ENCODE measurements at regions not wholly inside any gene's neighbourhood (a gene's known extent, or its start where the extent isn't known, plus 50 kb on each side); places are given as distances from the start of the nearest gene placed in this dataset.

DNA sequence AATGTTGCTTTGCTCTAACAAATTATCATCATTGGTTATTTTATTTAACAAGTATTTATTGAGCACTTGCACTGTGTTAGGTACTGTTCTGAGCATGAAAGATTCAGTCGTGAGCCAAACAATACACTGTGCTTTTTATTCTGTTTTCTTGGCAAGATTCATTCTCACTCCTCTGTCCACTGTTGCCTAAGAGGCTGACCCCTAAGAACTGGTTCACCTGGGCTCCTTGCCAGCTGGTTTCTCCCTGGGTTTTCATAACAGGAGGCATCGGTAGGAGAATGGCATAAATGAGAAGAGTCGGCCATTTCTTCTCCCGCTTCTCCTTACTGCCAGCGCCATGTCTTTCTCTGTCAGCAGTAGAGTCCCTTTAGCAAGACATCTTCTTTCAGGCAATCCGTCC, 243.7 kb upstream of the DIAPH2 start:
- no peak for TF ChIP-seq POLR2A (IDR thresholded peaks at IDR 0.05; ENCODE audit: extremely low read depth, insufficient read length)
- TF ChIP-seq, protein P1, sequence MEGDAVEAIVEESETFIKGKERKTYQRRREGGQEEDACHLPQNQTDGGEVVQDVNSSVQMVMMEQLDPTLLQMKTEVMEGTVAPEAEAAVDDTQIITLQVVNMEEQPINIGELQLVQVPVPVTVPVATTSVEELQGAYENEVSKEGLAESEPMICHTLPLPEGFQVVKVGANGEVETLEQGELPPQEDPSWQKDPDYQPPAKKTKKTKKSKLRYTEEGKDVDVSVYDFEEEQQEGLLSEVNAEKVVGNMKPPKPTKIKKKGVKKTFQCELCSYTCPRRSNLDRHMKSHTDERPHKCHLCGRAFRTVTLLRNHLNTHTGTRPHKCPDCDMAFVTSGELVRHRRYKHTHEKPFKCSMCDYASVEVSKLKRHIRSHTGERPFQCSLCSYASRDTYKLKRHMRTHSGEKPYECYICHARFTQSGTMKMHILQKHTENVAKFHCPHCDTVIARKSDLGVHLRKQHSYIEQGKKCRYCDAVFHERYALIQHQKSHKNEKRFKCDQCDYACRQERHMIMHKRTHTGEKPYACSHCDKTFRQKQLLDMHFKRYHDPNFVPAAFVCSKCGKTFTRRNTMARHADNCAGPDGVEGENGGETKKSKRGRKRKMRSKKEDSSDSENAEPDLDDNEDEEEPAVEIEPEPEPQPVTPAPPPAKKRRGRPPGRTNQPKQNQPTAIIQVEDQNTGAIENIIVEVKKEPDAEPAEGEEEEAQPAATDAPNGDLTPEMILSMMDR (IDR thresholded peaks at IDR 0.05; ENCODE audit: low read depth, low read length) = no peak
- TF ChIP-seq, protein P2, sequence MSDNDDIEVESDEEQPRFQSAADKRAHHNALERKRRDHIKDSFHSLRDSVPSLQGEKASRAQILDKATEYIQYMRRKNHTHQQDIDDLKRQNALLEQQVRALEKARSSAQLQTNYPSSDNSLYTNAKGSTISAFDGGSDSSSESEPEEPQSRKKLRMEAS (IDR thresholded peaks at IDR 0.05; ENCODE audit: low read depth, low read length) = no peak
- no peak for TF ChIP-seq MYC (IDR thresholded peaks at IDR 0.05; ENCODE audit: low read depth, low read length)
- no peak for DNase-seq (ENCODE audit: low read depth)
- no peak overlapping the region for H3K4me3 ChIP-seq (ENCODE audit: low read depth, low read length)

DNA sequence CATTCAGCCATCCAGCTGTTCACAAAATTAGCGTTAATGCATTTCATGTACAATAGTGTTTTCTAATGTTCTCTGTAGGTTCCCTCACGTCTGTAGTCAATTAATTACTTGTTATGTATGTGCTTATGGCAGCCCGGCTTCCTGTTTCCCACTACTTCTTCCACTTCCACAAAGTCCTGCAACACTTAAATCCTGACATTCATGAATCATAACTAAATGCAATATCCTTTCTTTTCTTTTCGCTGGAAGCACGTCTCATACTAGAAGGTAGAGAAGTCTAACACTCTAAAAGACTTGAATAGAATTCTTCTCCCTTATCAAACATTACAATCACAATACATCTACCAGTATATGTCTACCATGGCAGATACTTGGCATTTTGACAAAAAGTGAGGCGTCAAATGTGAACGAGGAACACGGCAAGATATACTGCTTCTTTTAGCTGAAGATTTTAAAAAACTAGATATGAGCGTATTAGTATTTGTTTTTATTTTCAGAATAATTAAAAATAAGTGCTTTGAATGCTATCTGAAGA, 239.0 kb upstream of the DIAPH2 start:
- H3K4me3 ChIP-seq (ENCODE audit: low read depth, low read length) = no peak overlapping the region
- DNase-seq (ENCODE audit: low read depth) = no peak
- TF ChIP-seq, protein P1 (IDR thresholded peaks at IDR 0.05; ENCODE audit: low read depth, low read length) = no peak
- TF ChIP-seq MYC (IDR thresholded peaks at IDR 0.05; ENCODE audit: low read depth, low read length) = no peak

DNA sequence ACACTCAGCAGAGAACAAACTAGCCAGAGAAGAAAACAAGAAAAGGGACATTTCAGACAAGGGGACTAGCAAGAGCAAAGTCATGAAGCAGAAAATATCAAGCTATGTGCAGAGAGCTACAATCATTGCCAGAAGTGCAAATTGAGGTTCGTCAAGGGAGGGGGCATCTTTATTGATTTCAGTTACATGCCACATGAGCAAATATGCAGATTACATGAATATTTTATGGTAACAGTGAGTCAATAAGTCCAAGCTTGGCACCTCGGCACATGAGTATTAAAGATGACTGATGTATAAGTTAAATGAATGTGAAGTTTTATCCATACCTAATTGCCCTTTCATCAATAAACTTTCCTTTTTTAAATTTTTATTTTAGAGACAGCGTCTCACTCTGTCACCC, 238.1 kb upstream of the DIAPH2 start:
- DNase-seq (ENCODE audit: low read depth) = no peak
- TF ChIP-seq MYC (IDR thresholded peaks at IDR 0.05; ENCODE audit: low read depth, low read length) (no peak), POLR2A (IDR thresholded peaks at IDR 0.05; ENCODE audit: extremely low read depth, insufficient read length) (no peak)
- TF ChIP-seq, protein P2 (IDR thresholded peaks at IDR 0.05; ENCODE audit: low read depth, low read length) = no peak
- TF ChIP-seq, protein P1 (IDR thresholded peaks at IDR 0.05; ENCODE audit: low read depth, low read length) = no peak
- no peak overlapping the region for H3K4me3 ChIP-seq (ENCODE audit: low read depth, low read length)

DNA sequence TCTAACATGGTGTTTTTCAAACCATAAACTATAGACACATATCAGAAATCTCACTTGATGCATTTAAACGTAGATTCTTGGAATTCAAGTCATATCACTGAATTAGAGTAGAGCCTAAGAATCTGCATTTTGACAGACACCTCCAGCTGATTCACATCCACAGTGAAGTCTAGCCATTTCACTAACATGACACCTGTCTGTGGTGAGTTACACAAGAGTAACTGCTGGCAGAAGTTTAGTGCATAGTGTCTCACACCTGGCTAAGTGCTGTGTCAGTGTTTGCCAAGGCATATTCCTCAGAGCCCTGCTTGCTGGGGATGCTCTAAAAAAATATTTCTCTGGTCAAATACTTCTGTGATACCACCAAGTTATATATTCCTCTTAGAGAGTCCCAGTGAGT, 237.5 kb upstream of the DIAPH2 start:
- DNase-seq (ENCODE audit: low read depth) = no peak
- H3K4me3 ChIP-seq (ENCODE audit: low read depth, low read length) = no peak overlapping the region
- TF ChIP-seq MYC (IDR thresholded peaks at IDR 0.05; ENCODE audit: low read depth, low read length) (no peak), POLR2A (IDR thresholded peaks at IDR 0.05; ENCODE audit: extremely low read depth, insufficient read length) (no peak)
- TF ChIP-seq, protein P1 (IDR thresholded peaks at IDR 0.05; ENCODE audit: low read depth, low read length) = no peak
- TF ChIP-seq, protein P2 (IDR thresholded peaks at IDR 0.05; ENCODE audit: low read depth, low read length) = no peak

DNA sequence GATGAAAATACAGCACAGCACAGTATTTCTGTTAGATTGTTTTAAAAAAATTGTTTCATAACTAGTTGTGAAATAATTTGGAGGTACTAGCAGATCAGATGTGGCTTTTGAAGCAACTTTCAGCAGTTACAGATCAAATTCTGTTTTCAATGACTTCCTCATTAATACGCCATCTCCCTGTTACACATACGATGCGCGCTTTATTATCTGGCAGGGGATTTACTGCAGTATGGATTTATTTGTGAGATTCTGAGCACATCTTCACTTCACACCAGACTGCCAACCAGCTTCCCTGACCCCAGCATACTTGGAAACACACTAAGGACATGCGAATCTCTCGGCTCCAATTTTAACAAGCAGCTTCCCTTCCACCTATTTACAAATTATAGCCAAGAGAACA, 235.5 kb upstream of the DIAPH2 start:
- DNase-seq (ENCODE audit: low read depth) = peak; percentile 3
- H3K4me3 ChIP-seq (ENCODE audit: low read depth, low read length) = no peak overlapping the region
- TF ChIP-seq, protein P1 (IDR thresholded peaks at IDR 0.05; ENCODE audit: low read depth, low read length) = no peak
- TF ChIP-seq MYC (IDR thresholded peaks at IDR 0.05; ENCODE audit: low read depth, low read length) (no peak), POLR2A (IDR thresholded peaks at IDR 0.05; ENCODE audit: extremely low read depth, insufficient read length) (no peak)
- TF ChIP-seq, protein P2 (IDR thresholded peaks at IDR 0.05; ENCODE audit: low read depth, low read length) = no peak

DNA sequence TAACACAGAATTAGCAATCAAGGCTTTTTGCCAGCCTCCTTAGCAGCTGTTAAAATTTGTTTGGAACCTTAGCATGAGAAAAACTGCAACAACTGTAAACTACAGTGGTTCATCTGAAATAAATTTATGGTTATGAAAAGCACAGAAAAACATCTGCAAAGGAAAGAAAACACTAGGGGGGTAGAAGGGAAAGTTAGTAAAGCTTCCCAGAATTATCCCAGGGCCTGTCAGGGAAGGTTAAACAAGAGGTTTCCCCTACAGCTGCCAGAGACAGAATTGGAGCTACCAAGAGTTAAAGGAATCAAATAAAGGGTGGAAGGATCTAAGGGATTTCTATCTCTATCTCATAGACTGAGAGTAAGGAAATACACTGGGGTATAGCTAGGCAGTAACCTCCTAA, 234.7 kb upstream of the DIAPH2 start:
- TF ChIP-seq, protein P1 (IDR thresholded peaks at IDR 0.05; ENCODE audit: low read depth, low read length) = no peak
- no peak for TF ChIP-seq POLR2A (IDR thresholded peaks at IDR 0.05; ENCODE audit: extremely low read depth, insufficient read length)
- TF ChIP-seq, protein P2 (IDR thresholded peaks at IDR 0.05; ENCODE audit: low read depth, low read length) = no peak
- TF ChIP-seq MYC (IDR thresholded peaks at IDR 0.05; ENCODE audit: low read depth, low read length) = no peak
- DNase-seq (ENCODE audit: low read depth) = no peak
- H3K4me3 ChIP-seq (ENCODE audit: low read depth, low read length) = no peak overlapping the region
